Activated CD4-positive, CD25-positive, alpha-beta regulatory T cell treated with anti-CD3 and anti-CD28 coated beads, Interleukin-2, amount 50 U/mL, for 24 hours (primary cell): ENCODE measurements at regions not wholly inside any gene's neighbourhood (a gene's known extent, or its start where the extent isn't known, plus 50 kb on each side); places are given as distances from the start of the nearest gene placed in this dataset.
"Not testable (repeated sequence)": the region's sequence is repeated elsewhere in the genome, so short reads cannot be mapped to it uniquely, and the experiment has no call there.

ENCODE experiments used
- ATAC-seq, 2 donors: fragments of 150-1000 bp; cut with Tn5 transposase; one replicate each; pipeline ENCODE4 v1.10.0; 2021; ENCODE audit warnings: mild to moderate bottlenecking in 1 of 2, moderate library complexity in 1 of 2

DNA sequence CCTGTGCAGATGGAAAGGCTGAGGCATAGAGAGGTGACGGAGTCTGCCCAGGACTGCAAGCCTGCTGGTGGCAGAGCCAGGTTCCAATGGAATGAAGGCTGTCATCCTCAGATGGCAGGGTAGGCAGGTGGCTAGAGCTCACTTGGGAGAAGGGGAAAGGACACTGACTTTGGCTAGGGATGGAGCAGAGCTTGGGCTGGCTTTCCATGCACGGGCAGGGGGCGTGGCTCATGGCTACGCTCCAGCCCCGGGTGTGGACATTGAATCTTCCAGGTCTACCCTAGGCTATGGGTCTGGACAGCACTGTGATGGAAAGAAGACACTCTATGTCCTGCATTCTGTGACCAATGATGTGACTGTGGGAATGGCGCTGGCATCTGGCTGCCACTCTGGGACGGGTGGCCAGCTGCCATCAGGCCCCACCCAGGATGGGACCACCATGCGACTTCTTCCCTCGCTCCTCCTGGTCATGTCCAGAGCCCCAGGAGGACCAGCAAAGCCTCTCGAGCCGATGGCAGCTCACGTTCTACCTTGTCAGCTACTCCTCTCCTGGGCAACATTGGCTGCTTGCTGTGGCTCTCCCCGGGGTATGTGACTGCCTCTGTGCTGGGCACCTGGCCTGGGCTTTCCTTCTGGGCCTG lies 398.7 kb downstream of the TMEM121 start:
- no peak for ATAC-seq

- ATAC-seq = no peak
These were observed 399.4 kb downstream of the TMEM121 start for GRCh38 chr14:105925615-105926372.

DNA sequence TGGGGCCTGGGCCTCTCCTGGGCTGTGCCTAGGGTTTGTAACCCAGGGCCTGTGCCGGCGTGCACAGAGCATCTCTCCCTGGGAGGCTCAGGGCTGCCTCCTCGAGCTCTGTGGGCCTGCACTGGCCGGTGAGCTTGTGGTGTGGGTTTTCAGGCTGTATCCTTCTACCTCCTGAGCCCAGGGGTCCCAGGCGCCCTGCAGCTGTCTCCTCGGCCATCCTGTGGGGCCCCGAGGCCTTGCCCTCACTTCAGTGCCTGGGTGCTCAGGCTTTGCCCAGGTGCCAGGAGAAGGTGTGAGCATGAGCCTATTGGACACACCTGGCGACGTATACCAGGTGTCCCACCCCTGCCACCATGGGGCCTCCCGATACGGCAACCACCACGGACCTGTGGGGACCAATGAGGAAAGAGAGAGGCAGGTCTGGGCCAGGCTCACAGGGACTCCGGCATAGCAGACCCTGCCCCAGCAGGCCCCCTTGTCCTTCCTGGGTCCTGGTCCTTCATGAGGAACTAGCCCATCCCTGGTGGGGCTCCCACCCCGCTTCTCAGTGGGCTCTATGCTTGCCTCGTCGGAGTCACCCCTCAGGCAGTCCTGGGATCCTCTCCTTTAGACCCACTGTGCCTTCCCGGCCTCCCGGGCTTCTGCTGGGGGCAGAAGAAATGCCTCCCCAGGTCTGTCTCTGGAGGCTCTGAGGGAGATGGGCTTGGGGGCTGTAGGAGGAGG lies 400.2 kb downstream of the TMEM121 start:
- ATAC-seq = no peak

- ATAC-seq = no peak
These were observed 401.0 kb downstream of the TMEM121 start for GRCh38 chr14:105927096-105928060.

DNA sequence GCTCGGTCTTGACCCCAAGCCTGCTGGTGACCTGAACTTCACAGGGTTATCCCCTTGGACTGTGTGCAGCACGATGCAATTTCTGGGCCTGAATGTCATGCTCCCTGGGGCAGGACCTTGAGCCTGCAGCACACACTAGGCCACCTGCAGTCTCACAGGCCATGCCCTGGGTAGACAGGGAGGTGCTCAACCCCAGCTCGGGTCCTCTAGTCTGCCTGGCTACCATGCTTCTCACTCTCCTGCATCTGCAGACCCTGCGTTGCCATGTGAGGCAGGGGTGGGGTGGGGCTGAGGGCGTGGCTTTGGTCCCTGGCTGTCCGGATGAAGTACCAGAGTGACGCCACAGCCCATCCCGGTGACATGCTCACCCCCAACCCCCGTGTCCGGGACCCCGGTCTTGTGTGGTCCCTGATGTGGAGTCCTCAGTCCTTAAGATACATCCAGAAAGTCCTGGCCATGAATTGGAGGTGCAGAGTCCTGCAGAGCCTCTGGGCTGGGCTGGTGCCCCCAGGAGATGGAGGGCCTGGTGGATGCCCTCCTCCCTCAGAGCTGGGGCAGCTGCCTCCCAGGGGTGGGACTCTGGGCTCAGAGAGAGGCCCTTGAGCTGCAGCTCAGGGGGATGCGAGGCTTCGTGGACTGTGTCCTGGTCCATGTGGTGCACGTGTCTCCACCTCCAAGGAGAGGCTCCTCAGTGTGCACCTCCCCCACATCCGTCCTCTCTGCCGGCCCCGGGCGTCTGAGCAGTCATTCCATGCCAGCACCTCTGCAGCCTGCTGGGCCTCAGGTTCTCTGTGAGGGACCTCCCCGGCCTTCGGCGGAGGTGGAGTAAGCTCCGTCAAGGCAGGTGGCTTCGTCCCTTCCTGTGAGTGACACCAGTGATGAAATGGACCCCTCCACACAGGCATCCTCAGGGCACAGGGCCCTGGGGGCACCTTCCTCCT lies 402.1 kb downstream of the TMEM121 start:
- not testable (repeated sequence) for ATAC-seq

DNA sequence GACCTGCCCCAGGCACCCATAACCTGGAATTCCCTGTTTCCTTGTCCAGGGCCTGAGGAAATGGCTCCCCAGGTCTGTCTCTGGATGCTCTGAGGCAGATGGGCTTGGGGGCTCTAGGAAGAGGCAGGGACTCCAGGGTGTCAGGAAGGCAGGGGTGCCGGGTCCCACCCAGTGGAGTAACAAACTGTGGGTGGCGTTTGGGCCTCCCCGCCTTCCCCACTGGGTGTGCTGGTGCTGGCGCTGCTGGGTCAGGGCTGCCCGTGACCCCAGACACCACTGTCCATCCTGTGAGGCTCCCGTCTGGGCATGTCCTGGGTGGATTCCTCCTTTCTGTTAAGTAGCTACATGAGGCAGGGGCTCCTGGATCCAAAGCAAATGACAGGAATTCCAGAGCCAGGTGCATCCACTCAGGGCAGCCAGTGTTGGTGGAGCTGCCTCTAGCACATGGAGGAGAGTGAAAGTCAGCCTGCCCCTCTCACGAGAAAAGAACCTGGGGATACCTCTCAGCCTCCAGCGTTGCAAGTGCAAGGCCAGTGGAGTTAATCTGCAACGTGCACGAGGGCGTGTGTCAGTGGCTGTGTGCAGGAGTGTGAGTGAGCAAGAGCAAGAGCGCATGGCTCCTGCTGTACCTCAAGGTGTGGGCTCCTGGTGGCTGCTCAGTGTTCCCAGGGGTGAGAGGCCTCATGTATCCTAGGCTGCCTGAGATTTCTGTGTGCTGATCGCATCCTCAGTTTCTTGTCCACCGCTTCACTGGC lies 403.1 kb downstream of the TMEM121 start:
- ATAC-seq = no peak

DNA sequence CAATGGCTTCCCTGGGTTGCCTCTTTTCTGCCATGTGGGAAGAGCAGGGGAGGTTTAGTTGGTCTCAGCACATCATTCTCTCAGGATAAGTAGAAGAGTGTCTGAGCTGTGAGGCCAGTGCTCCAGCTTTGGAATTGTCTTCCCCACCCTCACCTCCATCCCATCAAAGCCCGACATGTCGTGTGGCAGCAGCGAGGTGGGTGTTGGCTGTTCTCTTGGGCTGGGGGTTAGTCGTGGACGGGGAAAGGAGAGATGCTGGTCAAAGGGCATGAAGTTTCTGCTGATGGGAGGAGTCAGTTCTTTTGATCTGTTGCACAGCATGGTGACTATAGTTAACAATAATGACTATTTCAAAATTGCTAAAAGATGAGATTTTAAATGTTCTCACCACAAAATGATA lies 404.2 kb downstream of the TMEM121 start:
- ATAC-seq = no peak

DNA sequence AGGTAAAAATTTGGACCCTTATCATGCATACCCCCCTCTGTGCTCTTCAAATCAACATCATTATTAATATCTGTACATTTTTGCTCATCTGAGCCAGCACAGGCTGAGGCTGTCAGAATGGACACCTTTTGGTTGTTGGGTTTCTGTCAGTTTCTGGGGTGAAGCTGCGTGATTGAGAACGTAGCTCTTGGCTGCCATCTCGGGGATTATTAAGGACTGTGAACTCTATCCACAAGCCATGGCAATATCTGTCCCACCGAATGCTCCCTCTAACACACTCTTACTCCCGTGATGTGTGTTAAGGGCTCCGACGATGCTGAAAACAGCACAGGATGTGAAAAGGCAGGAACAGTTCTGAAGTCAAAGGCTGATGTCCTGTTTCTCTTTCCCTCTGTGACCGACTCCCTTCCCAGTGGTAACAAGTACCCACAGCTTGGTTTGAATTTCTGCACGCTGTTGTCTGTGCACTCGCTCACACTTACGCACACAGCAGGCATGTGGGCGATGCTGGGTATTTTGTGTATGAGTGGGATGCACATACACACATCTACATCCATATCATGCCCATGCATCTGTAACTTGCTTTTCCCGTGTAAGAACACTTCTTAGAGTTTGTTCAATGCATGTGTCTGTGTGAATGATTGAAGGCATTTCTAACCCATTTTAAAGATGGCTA lies 405.6 kb downstream of the TMEM121 start:
- ATAC-seq = peak in 1 of 2 donors; percentile 36

DNA sequence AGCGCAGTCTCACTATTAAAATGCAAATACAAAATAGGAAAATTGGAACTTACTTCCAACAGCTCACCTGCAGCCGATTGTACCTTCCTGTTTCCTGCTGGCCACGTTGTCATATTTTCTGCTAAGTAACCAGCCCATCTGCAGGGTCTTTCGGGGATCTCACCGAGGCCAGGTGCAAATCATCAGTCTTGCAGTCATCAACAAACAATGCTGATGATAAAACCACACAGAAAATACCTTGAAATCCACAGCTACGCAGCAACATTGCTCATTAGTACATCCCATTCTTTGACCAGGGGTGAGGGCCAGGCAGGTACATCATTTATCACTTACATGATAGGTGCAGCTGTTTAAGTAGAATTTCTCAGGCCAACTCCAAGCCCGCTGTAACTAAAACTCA lies 406.9 kb downstream of the TMEM121 start:
- no peak for ATAC-seq

DNA sequence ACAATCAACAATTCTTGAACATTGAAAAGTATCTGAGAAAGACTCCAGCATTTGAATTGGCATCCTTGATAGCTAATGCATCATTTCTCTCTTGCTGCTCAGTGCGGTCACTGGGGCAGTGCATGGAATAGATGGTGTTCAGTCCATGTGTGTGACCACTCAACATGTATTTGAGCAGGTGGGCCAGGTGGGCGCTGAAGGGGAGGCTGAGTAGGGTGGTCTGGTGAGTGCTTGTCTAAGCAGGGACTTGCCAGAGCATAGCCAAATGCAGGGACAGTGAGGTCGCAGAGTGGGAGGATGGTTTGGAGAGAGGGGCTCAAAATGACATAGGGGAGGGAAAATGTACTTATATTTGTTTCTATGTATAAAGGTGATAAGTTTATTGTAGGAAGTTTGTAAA lies 409.0 kb downstream of the TMEM121 start:
- ATAC-seq = no peak

- no peak for ATAC-seq
These were observed 411.1 kb downstream of the TMEM121 start for GRCh38 chr14:105937253-105938054.

- ATAC-seq = no peak
These were observed 411.9 kb downstream of the TMEM121 start for GRCh38 chr14:105938055-105938863.

GRCh38 chr14:105938959-105939358 lies 412.6 kb downstream of the TMEM121 start:
- ATAC-seq = no peak

DNA sequence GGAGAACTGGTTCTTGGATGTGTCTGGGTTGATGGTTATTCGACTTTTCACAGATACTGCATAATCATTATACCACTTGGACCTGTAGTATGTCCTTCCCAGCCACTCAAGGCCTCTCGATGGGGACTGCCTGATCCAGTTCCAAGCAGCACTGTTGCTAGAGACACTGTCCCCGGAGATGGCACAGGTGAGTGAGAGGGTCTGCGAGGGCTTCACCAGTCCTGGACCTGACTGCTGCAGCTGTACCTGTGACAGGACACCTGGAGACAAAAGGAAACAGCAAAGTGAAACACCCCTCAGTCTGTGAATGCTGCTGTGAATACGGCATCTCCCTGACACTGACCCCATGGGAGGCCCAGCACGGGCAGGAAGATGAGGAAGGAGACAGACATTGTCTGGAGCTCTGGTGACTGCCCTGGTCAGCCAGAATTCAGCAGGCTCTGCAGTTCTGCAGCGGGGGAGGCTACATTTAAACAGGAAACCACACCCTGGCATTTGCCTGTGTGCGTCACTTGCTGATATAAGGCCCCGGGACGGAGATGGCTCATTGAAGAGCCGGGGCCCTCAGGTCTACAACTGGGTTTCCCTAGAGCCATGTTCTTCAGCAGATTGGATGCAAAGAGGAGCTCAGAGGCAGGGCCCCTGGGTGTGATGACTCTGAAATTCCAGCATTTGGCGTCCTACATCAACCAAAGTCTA lies 413.6 kb downstream of the TMEM121 start:
- peak in 1 of 2 donors; percentile 46 for ATAC-seq

GRCh38 chr14:105940534-105941225 lies 414.3 kb downstream of the TMEM121 start:
- ATAC-seq = no peak

DNA sequence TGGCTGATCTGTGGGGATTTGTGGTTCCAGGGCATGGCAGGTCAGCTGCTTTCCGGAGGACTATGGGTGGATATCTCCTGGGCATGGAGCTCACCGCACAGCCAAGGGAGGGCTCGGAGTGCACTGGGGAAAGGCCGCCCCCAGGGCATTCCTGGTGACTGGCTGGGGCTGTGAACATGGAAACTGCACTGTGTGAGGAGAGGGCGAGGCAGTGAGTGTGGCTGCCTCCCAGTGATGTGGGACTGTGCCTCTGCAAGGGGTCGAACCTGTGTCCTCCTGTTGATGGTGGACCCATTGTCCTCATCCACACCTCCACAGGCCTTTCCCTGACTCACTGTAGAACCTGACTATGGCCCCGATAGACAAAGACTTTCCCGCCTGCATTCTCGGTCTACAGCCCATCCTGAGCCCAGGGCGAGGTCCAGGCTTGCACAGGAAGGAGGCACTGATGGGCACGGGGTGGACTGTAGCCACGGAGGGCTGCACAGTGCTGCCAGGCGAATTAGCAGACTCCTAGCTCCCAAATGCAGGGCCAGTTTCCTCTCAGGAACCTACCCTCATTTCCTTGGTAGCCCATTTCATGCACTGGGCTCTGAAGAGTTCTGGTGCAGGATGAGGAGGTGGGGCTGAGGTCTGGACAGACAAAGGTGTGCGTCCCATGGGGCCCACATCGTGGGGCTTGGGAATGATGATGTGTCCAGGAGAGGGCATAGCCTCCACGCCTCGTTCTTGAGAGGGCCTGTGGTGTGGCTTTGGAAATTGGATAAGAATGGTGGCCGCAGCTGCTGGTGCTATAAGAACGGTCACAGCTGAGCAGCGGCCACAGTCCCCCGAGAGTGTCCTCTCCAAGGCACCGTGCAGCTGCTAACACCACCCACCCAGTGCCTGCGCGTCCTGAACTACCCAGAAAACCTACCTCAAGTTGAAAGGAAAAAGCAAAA lies 415.1 kb downstream of the TMEM121 start:
- no peak for ATAC-seq
